Activated CD8-positive, alpha-beta memory T cell treated with anti-CD3 and anti-CD28 coated beads for 1 hour (primary cell): ENCODE measurements at regions not wholly inside any gene's neighbourhood (a gene's known extent, or its start where the extent isn't known, plus 50 kb on each side); places are given as distances from the start of the nearest gene placed in this dataset.

Source experiments
- DNase-seq, 2 donors: peaks; one replicate each; pipeline ENCODE4 v3.0.0-alpha.2; 2020; ENCODE audit warnings: low read depth in 1 of 2; ENCODE audit errors: extremely low read depth in 1 of 2

DNA sequence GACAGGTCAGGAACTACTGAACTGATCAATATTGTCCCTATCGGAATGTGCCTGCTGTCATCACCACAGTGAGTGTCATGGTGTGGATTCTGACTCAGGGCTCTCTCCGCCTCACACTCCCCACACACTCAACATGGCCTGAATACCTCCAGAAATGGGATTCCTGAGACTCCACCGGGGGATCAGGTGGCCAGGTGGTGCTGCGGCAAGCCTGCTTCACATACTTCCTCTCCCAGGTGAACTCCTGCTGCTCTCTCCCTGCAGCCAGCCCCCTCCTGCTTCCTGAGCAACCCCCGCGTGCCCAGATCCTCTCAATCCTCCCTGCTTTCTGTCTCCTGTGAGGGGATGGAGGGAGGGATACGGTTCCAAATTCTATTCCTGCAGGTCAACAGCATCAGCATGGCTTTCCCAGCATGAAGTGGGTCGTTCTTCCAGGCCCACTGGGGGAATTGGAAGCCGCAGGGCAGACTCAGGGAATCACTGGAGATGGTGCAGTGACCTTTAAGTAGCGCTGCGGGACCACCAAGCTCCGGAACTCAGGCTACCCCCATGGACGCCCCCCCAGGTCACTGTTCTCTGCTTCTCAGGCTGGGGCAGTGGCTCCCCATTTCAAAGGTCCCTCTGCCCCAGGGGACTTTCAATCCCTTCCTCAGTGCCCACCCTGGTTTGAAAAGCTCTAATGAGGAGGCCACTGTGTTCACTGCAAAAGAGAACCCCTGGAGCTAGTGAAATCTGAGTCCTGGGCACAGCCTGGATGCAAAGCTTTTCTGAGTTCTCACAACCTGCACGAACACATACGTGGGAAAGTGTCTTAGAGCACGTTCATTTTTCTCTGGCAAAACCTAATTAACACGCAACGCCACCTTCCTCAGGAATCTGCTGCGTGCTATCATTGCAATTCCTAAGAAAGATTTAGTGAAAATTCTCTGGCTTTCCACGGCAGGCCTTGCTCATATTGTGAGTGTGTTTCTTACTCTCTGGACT lies 168.4 kb downstream of the ZFP36L2 start:
- DNase-seq: no peak

- DNase-seq: no peak
These were observed 169.2 kb downstream of the ZFP36L2 start for GRCh38 chr2:43057026-43057741.

- no peak for DNase-seq
These were observed 170.4 kb downstream of the ZFP36L2 start for GRCh38 chr2:43055985-43056384.

GRCh38 chr2:43055086-43055912 lies 171.1 kb downstream of the ZFP36L2 start:
- no peak for DNase-seq

GRCh38 chr2:43054367-43054766 lies 172.0 kb downstream of the ZFP36L2 start:
- DNase-seq: no peak

GRCh38 chr2:43052944-43053306 lies 173.5 kb downstream of the ZFP36L2 start:
- no peak for DNase-seq

- no peak for DNase-seq
These were observed 174.0 kb downstream of the ZFP36L2 start for GRCh38 chr2:43052204-43052943.

- peak in 1 of 2 donors; percentile 1 for DNase-seq
These were observed 175.1 kb downstream of the ZFP36L2 start for GRCh38 chr2:43051338-43051737.

DNA sequence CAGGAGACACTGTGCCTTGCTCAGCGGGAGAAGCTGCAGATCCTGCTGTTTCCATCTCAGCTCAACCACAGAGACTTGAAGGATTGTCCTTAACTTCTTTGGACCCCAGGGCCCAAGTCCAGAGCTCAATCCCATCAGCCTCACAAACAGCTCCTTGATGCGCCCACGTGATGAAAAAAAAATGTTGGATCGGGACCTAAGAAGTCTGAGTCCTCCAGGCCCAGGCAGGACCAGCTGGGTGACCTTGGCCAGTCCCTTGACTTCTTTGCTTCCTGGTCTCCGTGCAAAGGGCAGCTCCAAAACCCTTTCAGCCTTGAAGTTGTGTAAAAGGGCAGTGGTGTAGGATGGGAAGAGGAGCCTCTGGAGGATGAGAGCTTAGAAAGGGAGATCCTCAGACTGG lies 175.5 kb downstream of the ZFP36L2 start:
- no peak for DNase-seq

DNA sequence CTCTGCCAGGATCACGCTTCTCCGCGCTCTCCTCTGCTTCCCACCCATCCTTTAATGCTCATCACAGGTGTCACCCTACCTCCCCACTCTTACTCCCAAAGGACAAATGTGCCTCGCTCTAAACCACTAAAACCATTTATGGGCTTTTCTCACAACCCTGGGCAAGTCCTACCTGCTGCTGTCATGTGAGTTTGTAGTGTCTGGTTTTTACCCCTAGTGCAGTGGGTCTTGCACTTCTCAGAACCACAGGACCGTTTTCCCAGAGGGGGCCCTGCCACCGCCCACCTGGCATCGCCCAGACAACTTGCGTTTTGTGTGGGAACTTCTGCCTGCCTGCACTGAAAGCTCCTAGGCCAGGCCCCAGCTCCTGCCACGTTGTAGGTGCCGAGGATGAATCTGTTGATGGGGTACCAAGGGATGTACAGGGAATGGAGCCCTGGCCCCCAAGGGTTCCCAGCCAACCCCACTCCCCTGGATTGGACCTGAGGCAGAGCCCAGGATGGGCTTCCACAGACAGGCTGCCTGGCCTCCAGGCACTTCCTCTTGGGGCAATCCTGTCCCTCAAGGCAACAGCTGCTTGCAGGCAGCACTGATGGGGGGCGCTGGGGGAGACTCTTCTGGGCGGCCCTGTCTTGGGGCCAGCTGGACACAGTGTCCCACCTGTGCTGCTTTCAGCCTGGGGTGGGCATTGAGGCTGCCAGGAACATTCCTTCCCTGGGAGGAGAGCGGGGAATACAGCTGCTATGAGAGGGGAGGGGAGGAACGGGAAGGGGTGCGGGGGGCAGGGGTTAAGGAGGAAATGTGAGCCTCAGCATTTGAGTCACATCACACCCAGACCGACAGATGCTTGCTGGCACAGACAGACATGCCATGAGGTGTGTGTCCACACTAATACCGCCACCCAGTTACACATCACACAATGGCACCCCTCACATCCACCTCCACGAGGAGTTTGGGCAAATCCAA lies 176.3 kb downstream of the ZFP36L2 start:
- no peak for DNase-seq

DNA sequence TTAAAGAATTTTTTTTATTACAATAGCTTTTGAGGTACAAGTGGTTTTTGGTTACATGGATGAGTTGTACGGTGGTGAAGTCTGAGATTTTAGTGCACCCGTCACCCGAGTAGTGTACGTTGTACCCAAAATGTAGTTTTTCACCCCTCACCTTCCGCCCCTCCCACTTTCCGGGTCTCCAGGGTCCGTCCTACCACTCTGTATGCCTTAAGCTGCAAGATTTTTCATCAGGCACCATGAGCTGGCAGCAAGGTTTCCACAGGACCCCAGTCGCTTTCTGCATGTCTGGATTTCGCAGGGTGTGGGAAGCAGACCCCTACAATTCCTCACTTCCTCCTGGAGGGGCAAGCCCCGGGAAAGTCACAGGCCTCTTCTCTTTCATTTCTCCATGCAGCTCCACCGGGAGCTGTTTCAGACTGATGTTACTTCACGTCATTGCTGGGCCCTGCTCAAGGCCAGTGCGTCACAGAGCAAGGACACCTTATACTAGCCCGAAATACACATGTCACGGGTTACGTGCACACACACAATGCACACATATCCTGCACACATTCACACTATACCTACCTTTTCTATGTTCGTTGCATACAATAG lies 179.1 kb downstream of the ZFP36L2 start:
- no peak for DNase-seq

- no peak for DNase-seq
These were observed 180.5 kb downstream of the ZFP36L2 start for GRCh38 chr2:43045866-43046265.

- no peak for DNase-seq
These were observed 182.2 kb downstream of the ZFP36L2 start for GRCh38 chr2:43044093-43044681.

DNA sequence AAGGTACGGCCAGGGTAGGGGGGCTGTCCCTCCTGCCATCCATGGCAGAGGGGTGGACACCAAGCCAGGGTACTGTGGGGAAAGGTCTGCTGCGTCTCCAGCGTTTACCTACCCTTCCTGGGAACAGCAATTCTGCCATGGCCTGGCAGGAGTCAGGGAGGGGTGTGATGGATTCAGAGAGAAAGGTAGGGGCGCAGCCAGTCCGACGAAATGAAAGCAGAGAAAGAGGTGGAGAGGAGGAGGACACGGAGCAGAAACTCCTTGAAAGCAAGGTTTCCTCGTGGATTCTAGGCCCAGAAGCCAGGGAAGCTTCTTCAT lies 182.9 kb downstream of the ZFP36L2 start:
- no peak for DNase-seq

GRCh38 chr2:43041661-43042360 lies 184.6 kb downstream of the ZFP36L2 start:
- no peak for DNase-seq

DNA sequence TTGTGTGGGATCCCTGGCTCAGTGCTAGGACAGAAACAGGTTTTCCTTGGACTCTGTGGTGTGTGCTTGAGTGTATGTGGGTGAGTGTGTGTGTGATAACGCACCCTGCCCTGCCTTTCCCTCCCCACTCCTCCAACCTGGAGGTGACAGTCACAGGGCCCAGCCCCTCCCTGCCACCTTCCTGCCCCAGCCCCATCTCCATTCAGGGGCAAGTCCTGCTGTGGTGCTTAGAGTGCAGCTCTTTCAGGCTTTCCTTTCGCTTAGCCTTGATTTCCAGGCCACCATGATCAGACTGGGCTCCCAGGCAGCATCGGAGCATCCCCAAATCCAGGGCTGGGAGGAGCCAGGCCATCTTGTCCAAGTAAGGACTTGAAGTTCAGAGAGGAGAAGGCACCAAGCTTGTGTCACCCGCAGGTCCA lies 185.2 kb downstream of the ZFP36L2 start:
- DNase-seq: no peak

- DNase-seq: no peak
These were observed 186.1 kb downstream of the ZFP36L2 start for GRCh38 chr2:43040084-43040854.
